ENCODE measurements at regions not wholly inside any gene's neighbourhood (a gene's known extent, or its start where the extent isn't known, plus 50 kb on each side); places are given as distances from the start of the nearest gene placed in this dataset.

DNA sequence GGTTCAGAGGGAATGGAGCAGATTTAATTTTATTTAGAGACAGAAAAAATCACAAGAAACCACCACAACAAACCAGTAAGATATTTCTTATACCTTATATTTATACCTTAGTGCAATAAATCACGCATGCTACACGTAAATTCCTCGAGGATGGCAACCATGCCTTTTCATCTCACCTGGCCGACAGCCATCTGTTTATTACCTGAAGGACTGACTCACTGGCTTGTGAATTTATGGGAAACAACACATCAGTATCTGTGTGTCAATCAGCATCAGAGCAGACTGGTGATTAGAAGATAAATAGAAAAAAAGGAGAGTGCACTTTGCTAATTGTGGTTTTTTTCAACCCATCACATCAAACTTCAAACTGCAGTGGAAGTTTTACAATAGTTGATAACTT, 58.4 kb downstream of the S1PR1 start:
- Histone ChIP-seq H3K9me3 (ENCODE audit: low read depth, low read length, poor library complexity, severe bottlenecking) (no peaks in the 10 kb centered on the region), H3K27me3 (replicated peaks; ENCODE audit: insufficient read depth, low read depth, low read length, poor library complexity) (no peaks in the 10 kb centered on the region), H3K4me1 (ENCODE audit: insufficient read depth, low read length, poor library complexity, severe bottlenecking) (peaks cover 20% of the 10 kb centered on the region), H3K27ac (ENCODE audit: low read depth, low read length, poor library complexity, severe bottlenecking) (no peak overlapping the region), H3K4me3 (ENCODE audit: low read depth, low read length, poor library complexity, severe bottlenecking) (no peak overlapping the region), H3K36me3 (ENCODE audit: insufficient read depth, low read length, poor library complexity, severe bottlenecking) (no peaks in the 10 kb centered on the region)
- ChIA-PET POLR2A (ENCODE audit: low non-redundant PET) (no interaction called here), CTCF (interaction anchor here (0.6 kb wide), 1 partner anchor 62 kb away, joined by 3 read pairs; no protein-coding TSS in a partner anchor)
- no TSS peak for BruUV-seq (replicated peaks)
- DNase-seq (ENCODE audit: low spot score): no peak
- intact Hi-C loops (cut with micrococcal nuclease; ENCODE audit: unreplicated experiment): no loop called here
- TF ChIP-seq EZH2 (IDR thresholded peaks at IDR 0.05; ENCODE audit: borderline replicate concordance, low read depth, low read length, poor library complexity, severe bottlenecking): no peak
- TF ChIP-seq, protein P1, sequence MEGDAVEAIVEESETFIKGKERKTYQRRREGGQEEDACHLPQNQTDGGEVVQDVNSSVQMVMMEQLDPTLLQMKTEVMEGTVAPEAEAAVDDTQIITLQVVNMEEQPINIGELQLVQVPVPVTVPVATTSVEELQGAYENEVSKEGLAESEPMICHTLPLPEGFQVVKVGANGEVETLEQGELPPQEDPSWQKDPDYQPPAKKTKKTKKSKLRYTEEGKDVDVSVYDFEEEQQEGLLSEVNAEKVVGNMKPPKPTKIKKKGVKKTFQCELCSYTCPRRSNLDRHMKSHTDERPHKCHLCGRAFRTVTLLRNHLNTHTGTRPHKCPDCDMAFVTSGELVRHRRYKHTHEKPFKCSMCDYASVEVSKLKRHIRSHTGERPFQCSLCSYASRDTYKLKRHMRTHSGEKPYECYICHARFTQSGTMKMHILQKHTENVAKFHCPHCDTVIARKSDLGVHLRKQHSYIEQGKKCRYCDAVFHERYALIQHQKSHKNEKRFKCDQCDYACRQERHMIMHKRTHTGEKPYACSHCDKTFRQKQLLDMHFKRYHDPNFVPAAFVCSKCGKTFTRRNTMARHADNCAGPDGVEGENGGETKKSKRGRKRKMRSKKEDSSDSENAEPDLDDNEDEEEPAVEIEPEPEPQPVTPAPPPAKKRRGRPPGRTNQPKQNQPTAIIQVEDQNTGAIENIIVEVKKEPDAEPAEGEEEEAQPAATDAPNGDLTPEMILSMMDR (conservative IDR thresholded peaks at IDR 0.05; ENCODE audit: low read depth, low read length): no peak

DNA sequence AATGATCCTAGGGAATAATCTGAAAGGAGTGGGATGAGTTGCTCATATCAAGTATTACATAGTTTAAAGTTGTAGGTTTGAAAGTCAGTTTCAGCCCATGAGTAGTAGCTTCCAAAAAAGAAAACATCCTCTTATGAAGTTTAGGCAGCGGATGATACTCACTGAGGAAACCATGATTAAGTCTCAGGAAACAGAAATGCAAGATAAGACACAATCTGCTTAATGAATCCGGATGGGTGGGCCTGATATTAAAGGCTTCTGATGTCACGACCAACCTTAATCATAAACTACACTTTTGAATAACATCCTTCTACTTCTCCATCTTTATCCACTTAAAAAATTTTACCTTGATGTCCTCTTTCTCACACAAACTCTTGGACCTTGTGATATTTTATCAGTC, 61.8 kb downstream of the S1PR1 start:
- ChIA-PET POLR2A (ENCODE audit: low non-redundant PET) (no interaction called here), CTCF (no interaction called here)
- Histone ChIP-seq H3K9me3 (ENCODE audit: low read depth, low read length, poor library complexity, severe bottlenecking) (no peaks in the 10 kb centered on the region), H3K4me1 (ENCODE audit: insufficient read depth, low read length, poor library complexity, severe bottlenecking) (no peaks in the 10 kb centered on the region), H3K27me3 (replicated peaks; ENCODE audit: insufficient read depth, low read depth, low read length, poor library complexity) (no peaks in the 10 kb centered on the region), H3K4me3 (ENCODE audit: low read depth, low read length, poor library complexity, severe bottlenecking) (no peak overlapping the region), H3K36me3 (ENCODE audit: insufficient read depth, low read length, poor library complexity, severe bottlenecking) (no peaks in the 10 kb centered on the region), H3K27ac (ENCODE audit: low read depth, low read length, poor library complexity, severe bottlenecking) (no peak overlapping the region)
- intact Hi-C loops (cut with micrococcal nuclease; ENCODE audit: unreplicated experiment): no loop called here
- TF ChIP-seq, protein P1 (conservative IDR thresholded peaks at IDR 0.05; ENCODE audit: low read depth, low read length): no peak
- TF ChIP-seq EZH2 (IDR thresholded peaks at IDR 0.05; ENCODE audit: borderline replicate concordance, low read depth, low read length, poor library complexity, severe bottlenecking): no peak
- DNase-seq (ENCODE audit: low spot score): no peak
- BruUV-seq (replicated peaks): no TSS peak

DNA sequence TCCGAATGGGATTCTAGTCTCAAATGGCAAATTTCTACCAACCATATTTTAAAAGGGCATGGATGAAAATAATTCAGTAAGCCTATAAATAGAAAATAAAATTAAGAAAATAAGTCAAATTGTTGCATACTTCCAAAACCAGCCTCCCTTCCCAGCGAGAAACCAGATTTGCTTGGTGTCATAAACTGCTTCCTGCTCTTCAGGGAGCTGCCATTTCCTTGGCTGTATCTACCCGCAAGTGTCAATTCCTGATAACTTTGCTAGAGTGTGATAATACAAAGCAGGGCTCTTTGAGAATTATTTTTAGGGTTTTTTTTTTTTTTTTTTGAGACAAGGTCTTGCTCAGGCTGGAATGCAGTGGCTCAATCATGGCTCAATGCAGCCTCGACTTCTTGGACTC, 62.3 kb downstream of the S1PR1 start:
- H3K4me3 ChIP-seq (ENCODE audit: low read depth, low read length, poor library complexity, severe bottlenecking): no peak overlapping the region
- POLR2A ChIA-PET (ENCODE audit: low non-redundant PET): no interaction called here

More for the DNA sequence above, 62.3 kb downstream of the S1PR1 start:
- H3K27ac ChIP-seq (ENCODE audit: low read depth, low read length, poor library complexity, severe bottlenecking): no peak overlapping the region
- TF ChIP-seq, protein P1 (conservative IDR thresholded peaks at IDR 0.05; ENCODE audit: low read depth, low read length): no peak
- no peak for TF ChIP-seq EZH2 (IDR thresholded peaks at IDR 0.05; ENCODE audit: borderline replicate concordance, low read depth, low read length, poor library complexity, severe bottlenecking)
- no peaks in the 10 kb centered on the region for H3K9me3 ChIP-seq (ENCODE audit: low read depth, low read length, poor library complexity, severe bottlenecking)
- no TSS peak for BruUV-seq (replicated peaks)
- H3K4me1 ChIP-seq (ENCODE audit: insufficient read depth, low read length, poor library complexity, severe bottlenecking): no peaks in the 10 kb centered on the region
- intact Hi-C loops (cut with micrococcal nuclease; ENCODE audit: unreplicated experiment): no loop called here
- DNase-seq (ENCODE audit: low spot score): no peak
- CTCF ChIA-PET: no interaction called here
- no peaks in the 10 kb centered on the region for H3K36me3 ChIP-seq (ENCODE audit: insufficient read depth, low read length, poor library complexity, severe bottlenecking)
- H3K27me3 ChIP-seq (replicated peaks; ENCODE audit: insufficient read depth, low read depth, low read length, poor library complexity): no peaks in the 10 kb centered on the region
